Astrocyte (in vitro differentiated cells and primary cell): ENCODE measurements at regions not wholly inside any gene's neighbourhood (a gene's known extent, or its start where the extent isn't known, plus 50 kb on each side); places are given as distances from the start of the nearest gene placed in this dataset.

ENCODE experiments used
- DNase-seq: peaks from one replicate; pipeline ENCODE4 v3.0.0-alpha.2; 2010; ENCODE audit warnings: low read depth
- FAIRE-seq: peaks from 2 replicates; lab custom pipeline; 2011; peaks lifted over from hg19 to GRCh38; lab: Jason Lieb, UNC
- H2AFZ ChIP-seq: 2 replicates; pipeline ENCODE4 v1.6.0; 2012; ENCODE audit warnings: low read depth, low read length, inconsistent platforms
- H3K27ac ChIP-seq: 2 replicates; pipeline ENCODE4 v1.5.1; 2011; ENCODE audit warnings: low read depth, low read length, inconsistent platforms
- H3K27me3 ChIP-seq: 2 replicates; pipeline ENCODE4 v1.6.0; 2011; ENCODE audit warnings: low read length, inconsistent platforms; ENCODE audit not compliant: insufficient read depth
- H3K36me3 ChIP-seq: 2 replicates; pipeline ENCODE4 v1.5.1; 2011; ENCODE audit warnings: low read length, inconsistent platforms; ENCODE audit not compliant: insufficient read depth
- H3K4me1 ChIP-seq: 2 replicates; pipeline ENCODE4 v1.5.1; 2011; ENCODE audit warnings: low read length, inconsistent platforms; ENCODE audit not compliant: insufficient read depth
- H3K4me2 ChIP-seq: 2 replicates; pipeline ENCODE4 v1.6.0; 2012; ENCODE audit warnings: low read length, inconsistent platforms
- H3K4me3 ChIP-seq: 2 replicates; pipeline ENCODE4 v1.5.1; 2011; ENCODE audit warnings: low read depth, mild to moderate bottlenecking, low read length, inconsistent platforms; ENCODE audit not compliant: insufficient read depth
- H3K79me2 ChIP-seq: 2 replicates; pipeline ENCODE4 v1.6.0; 2012; ENCODE audit warnings: mild to moderate bottlenecking, low read length, inconsistent platforms; ENCODE audit not compliant: insufficient read depth
- H3K9ac ChIP-seq: 2 replicates; pipeline ENCODE4 v1.6.0; 2012; ENCODE audit warnings: mild to moderate bottlenecking, low read length, inconsistent platforms
- H3K9me3 ChIP-seq: 2 replicates; pipeline ENCODE4 v1.5.1; 2012; ENCODE audit warnings: low read depth, mild to moderate bottlenecking, low read length, inconsistent platforms; ENCODE audit not compliant: insufficient read depth
- H4K20me1 ChIP-seq: 2 replicates; pipeline ENCODE4 v1.6.0; 2012; ENCODE audit warnings: low read length, inconsistent platforms; ENCODE audit not compliant: insufficient read depth
- H3K27ac Mint-ChIP-seq: one replicate; pipeline ENCODE4 v1.8.0; 2021; ENCODE audit warnings: mild to moderate bottlenecking, mixed read lengths; ENCODE audit not compliant: unreplicated experiment
- H3K27me3 Mint-ChIP-seq: one replicate; pipeline ENCODE4 v1.8.0; 2021; ENCODE audit warnings: low read depth, mixed read lengths; ENCODE audit not compliant: unreplicated experiment
- H3K36me3 Mint-ChIP-seq: one replicate; pipeline ENCODE4 v1.8.0; 2021; ENCODE audit warnings: low read depth, mixed read lengths; ENCODE audit not compliant: unreplicated experiment
- H3K4me1 Mint-ChIP-seq: one replicate; pipeline ENCODE4 v1.8.0; 2021; ENCODE audit warnings: low read depth, mixed read lengths; ENCODE audit not compliant: unreplicated experiment
- H3K4me3 Mint-ChIP-seq: one replicate; pipeline ENCODE4 v1.8.0; 2021; ENCODE audit warnings: mild to moderate bottlenecking, moderate library complexity, mixed read lengths; ENCODE audit not compliant: unreplicated experiment
- H3K9me3 Mint-ChIP-seq: one replicate; pipeline ENCODE4 v1.8.0; 2021; ENCODE audit warnings: mild to moderate bottlenecking, mixed read lengths; ENCODE audit not compliant: unreplicated experiment
- EZH2 ChIP-seq: IDR thresholded peaks from 2 replicates; pipeline ENCODE4 v1.6.1; 2012; ENCODE audit warnings: mild to moderate bottlenecking, low read length, inconsistent platforms; ENCODE audit not compliant: insufficient read depth
- TF ChIP-seq, protein P1 (sequence below): IDR thresholded peaks from 2 replicates; pipeline ENCODE4 v1.5.1; 2011; ENCODE audit warnings: low read depth, mild to moderate bottlenecking, inconsistent platforms, low read length, moderate library complexity; ENCODE audit not compliant: insufficient read depth

DNA sequence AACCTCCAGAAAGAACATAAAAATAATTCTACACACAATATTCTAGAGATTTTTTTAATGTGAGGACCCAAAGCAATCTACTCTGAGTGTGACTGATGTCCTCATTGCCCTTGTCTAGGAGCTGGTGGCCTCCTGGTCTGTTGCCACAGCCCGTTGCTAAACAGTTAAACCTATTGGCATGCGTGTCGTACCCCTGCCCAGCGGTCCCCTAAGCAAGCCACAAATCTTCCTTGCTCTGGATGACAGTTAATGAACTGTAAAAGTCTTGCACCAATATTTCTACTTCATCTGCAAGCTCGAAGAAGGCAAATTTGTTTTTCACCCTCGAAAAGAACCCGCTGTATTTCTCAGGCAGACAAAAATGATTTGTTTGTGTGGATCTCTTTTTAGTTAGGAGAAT, 489.1 kb upstream of the MEX3C start:
- Mint-ChIP-seq H3K9me3 (no peaks in the 10 kb centered on the region), H3K27ac (no peak overlapping the region), H3K36me3 (no peaks in the 10 kb centered on the region), H3K4me1 (no peaks in the 10 kb centered on the region), H3K4me3 (no peak overlapping the region), H3K27me3 (peaks cover 3% of the 10 kb centered on the region)
- no peaks in the 10 kb centered on the region for H3K36me3 ChIP-seq
- no peak for FAIRE-seq
- H3K9ac ChIP-seq = no peak overlapping the region
- TF ChIP-seq, protein P1, sequence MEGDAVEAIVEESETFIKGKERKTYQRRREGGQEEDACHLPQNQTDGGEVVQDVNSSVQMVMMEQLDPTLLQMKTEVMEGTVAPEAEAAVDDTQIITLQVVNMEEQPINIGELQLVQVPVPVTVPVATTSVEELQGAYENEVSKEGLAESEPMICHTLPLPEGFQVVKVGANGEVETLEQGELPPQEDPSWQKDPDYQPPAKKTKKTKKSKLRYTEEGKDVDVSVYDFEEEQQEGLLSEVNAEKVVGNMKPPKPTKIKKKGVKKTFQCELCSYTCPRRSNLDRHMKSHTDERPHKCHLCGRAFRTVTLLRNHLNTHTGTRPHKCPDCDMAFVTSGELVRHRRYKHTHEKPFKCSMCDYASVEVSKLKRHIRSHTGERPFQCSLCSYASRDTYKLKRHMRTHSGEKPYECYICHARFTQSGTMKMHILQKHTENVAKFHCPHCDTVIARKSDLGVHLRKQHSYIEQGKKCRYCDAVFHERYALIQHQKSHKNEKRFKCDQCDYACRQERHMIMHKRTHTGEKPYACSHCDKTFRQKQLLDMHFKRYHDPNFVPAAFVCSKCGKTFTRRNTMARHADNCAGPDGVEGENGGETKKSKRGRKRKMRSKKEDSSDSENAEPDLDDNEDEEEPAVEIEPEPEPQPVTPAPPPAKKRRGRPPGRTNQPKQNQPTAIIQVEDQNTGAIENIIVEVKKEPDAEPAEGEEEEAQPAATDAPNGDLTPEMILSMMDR = no peak
- TF ChIP-seq EZH2 = no peak
- no peaks in the 10 kb centered on the region for H3K4me1 ChIP-seq
- no peaks in the 10 kb centered on the region for H4K20me1 ChIP-seq
- H3K27ac ChIP-seq = no peak overlapping the region
- H3K4me3 ChIP-seq = no peak overlapping the region
- H3K9me3 ChIP-seq = no peaks in the 10 kb centered on the region
- H3K27me3 ChIP-seq = no peaks in the 10 kb centered on the region
- H3K79me2 ChIP-seq = no peaks in the 10 kb centered on the region
- no peak for DNase-seq
- H2AFZ ChIP-seq = no peak overlapping the region
- no peak overlapping the region for H3K4me2 ChIP-seq

DNA sequence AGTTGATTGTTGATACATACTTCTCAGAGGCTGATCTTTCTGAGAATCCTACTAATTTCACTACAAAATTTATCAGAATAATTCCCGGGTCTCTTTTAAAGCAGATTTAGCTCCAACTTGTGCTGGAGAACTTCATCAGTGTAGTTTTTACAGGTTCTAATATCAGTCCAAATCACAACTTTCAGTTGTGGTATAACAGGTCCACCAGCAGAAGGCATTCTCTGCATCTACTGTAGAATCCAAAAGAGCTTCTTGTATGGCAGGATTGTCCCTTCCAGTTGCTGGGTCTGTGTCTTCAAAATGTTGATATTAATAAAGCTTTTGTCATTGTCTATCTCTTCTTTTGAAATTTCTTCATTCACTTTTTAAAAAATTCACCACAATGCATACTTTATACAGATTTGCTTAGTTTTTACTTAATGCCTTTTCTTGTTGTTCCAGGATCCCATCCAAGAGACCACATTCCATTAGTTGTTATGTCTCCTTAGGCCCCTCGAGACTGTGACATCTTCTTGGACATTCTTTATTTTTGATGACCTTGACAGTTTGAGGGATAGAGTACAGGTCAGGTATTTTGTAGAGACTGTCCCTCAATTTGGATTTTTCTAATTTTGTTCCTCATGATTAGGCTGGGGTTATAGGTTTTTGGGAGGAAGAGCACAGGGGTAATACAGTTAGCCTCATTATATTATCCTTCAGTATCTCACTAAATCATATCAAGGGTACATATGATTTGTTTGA, 490.5 kb upstream of the MEX3C start:
- no peak overlapping the region for H3K4me2 ChIP-seq
- DNase-seq (no peak), FAIRE-seq (no peak)
- H3K36me3 ChIP-seq = no peaks in the 10 kb centered on the region
- no peaks in the 10 kb centered on the region for H4K20me1 ChIP-seq
- H3K4me3 Mint-ChIP-seq = no peak overlapping the region
- no peak overlapping the region for H3K27ac ChIP-seq
- H3K4me1 Mint-ChIP-seq = no peaks in the 10 kb centered on the region
- H3K27me3 ChIP-seq = no peaks in the 10 kb centered on the region
- H3K36me3 Mint-ChIP-seq = no peaks in the 10 kb centered on the region
- no peak overlapping the region for H2AFZ ChIP-seq
- H3K9ac ChIP-seq = no peak overlapping the region
- no peaks in the 10 kb centered on the region for H3K79me2 ChIP-seq
- no peaks in the 10 kb centered on the region for H3K4me1 ChIP-seq
- no peak overlapping the region for H3K27ac Mint-ChIP-seq
- H3K9me3 ChIP-seq = no peaks in the 10 kb centered on the region
- no peak overlapping the region for H3K4me3 ChIP-seq
- TF ChIP-seq, protein P1 = no peak
- TF ChIP-seq EZH2 = no peak
- no peaks in the 10 kb centered on the region for H3K9me3 Mint-ChIP-seq
- peaks cover 3% of the 10 kb centered on the region for H3K27me3 Mint-ChIP-seq

DNA sequence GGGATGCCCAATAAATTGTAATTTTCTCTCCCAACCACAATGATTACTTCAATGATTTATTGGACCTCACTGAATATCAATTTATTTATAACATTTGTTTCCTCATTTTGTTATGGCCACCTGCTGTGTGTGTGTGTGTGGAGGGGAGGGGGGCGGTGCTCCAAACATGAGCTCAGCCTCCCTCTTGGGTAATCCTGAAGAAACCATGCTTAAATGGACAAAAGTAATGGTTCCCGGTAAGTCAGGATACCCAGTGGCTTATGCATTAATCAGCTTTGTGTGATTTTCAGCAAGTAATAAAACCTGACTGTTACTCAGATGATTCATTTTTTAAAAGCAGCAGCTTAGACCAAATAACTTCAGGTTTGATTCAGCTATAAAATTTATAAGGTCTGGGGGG, 495.1 kb upstream of the MEX3C start:
- TF ChIP-seq, protein P1 = no peak
- no peak for TF ChIP-seq EZH2
- H3K4me2 ChIP-seq = no peak overlapping the region
- no peak overlapping the region for H3K4me3 ChIP-seq
- no peaks in the 10 kb centered on the region for H3K27me3 ChIP-seq
- no peak overlapping the region for H3K4me3 Mint-ChIP-seq
- H3K27ac Mint-ChIP-seq = no peak overlapping the region
- H3K27me3 Mint-ChIP-seq = no peaks in the 10 kb centered on the region
- no peaks in the 10 kb centered on the region for H4K20me1 ChIP-seq
- no peak overlapping the region for H3K9ac ChIP-seq
- H3K79me2 ChIP-seq = no peaks in the 10 kb centered on the region
- H3K4me1 Mint-ChIP-seq = no peaks in the 10 kb centered on the region
- no peak overlapping the region for H2AFZ ChIP-seq
- H3K27ac ChIP-seq = no peak overlapping the region
- DNase-seq (no peak), FAIRE-seq (no peak)
- H3K36me3 ChIP-seq = no peaks in the 10 kb centered on the region
- peaks cover 3% of the 10 kb centered on the region for H3K9me3 Mint-ChIP-seq
- no peaks in the 10 kb centered on the region for H3K9me3 ChIP-seq
- H3K4me1 ChIP-seq = no peaks in the 10 kb centered on the region
- no peaks in the 10 kb centered on the region for H3K36me3 Mint-ChIP-seq
